ENCODE measurements at regions not wholly inside any gene's neighbourhood (a gene's known extent, or its start where the extent isn't known, plus 50 kb on each side); places are given as distances from the start of the nearest gene placed in this dataset.

DNA sequence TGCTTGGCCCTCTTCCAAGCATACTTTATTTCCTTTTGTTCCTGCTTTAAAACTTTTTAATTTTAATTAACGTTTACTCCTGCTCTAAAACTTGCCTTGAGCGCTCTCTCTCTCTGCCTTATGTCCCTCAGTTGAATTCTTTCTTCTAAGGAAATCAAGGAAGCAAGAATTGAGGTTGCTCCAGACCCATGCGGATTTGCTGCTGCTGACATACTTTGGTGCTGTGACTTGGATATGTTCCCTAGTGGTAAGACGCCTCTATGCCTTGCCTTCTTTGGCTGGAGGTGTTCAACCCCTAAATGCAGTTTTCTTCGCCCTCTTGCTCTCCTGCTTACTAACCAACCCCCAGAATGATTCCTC, 148.1 kb downstream of the ADSS2 start:
- intact Hi-C loops (cut with micrococcal nuclease; ENCODE audit: unreplicated experiment), result no loop called here
- Histone ChIP-seq H2AFZ (ENCODE audit: control insufficient read depth, low read depth, low read length) (no peak overlapping the region), H4K20me1 (ENCODE audit: control insufficient read depth, insufficient read depth) (no peaks in the 10 kb centered on the region), H3K9ac (ENCODE audit: control insufficient read depth, insufficient read depth, low read length) (no peak overlapping the region), H3K27ac (ENCODE audit: control insufficient read depth, insufficient read depth) (no peak overlapping the region), H3K4me1 (ENCODE audit: control insufficient read depth, insufficient read depth, low read length) (peaks cover 3% of the 10 kb centered on the region), H3K4me2 (ENCODE audit: control insufficient read depth, insufficient read depth) (no peak overlapping the region), H3K27me3 (replicated peaks in 1 of 2; ENCODE audit: control insufficient read depth in 2 of 2, insufficient read depth in 2 of 2, low read length in 1 of 2) (no peaks in the 10 kb centered on the region), H3K4me3 (no peak overlapping the region), H3K79me2 (ENCODE audit: control insufficient read depth, insufficient read depth, low read length) (no peaks in the 10 kb centered on the region), H3K9me3 (replicated peaks; ENCODE audit: control insufficient read depth, insufficient read depth, low read length) (no peaks in the 10 kb centered on the region), H3K36me3 (ENCODE audit: control insufficient read depth in 2 of 2, insufficient read depth in 2 of 2, low read length in 1 of 2) (no peaks in the 10 kb centered on the region)
- POLR2A ChIA-PET, result no interaction called here
- in situ Hi-C loops (cut with MboI), result no loop called here
- no peak for FAIRE-seq
- TF ChIP-seq, protein P1, sequence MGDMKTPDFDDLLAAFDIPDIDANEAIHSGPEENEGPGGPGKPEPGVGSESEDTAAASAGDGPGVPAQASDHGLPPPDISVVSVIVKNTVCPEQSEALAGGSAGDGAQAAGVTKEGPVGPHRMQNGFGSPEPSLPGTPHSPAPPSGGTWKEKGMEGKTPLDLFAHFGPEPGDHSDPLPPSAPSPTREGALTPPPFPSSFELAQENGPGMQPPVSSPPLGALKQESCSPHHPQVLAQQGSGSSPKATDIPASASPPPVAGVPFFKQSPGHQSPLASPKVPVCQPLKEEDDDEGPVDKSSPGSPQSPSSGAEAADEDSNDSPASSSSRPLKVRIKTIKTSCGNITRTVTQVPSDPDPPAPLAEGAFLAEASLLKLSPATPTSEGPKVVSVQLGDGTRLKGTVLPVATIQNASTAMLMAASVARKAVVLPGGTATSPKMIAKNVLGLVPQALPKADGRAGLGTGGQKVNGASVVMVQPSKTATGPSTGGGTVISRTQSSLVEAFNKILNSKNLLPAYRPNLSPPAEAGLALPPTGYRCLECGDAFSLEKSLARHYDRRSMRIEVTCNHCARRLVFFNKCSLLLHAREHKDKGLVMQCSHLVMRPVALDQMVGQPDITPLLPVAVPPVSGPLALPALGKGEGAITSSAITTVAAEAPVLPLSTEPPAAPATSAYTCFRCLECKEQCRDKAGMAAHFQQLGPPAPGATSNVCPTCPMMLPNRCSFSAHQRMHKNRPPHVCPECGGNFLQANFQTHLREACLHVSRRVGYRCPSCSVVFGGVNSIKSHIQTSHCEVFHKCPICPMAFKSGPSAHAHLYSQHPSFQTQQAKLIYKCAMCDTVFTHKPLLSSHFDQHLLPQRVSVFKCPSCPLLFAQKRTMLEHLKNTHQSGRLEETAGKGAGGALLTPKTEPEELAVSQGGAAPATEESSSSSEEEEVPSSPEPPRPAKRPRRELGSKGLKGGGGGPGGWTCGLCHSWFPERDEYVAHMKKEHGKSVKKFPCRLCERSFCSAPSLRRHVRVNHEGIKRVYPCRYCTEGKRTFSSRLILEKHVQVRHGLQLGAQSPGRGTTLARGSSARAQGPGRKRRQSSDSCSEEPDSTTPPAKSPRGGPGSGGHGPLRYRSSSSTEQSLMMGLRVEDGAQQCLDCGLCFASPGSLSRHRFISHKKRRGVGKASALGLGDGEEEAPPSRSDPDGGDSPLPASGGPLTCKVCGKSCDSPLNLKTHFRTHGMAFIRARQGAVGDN (IDR thresholded peaks at IDR 0.05), result no peak
- TF ChIP-seq TCF7 (IDR thresholded peaks at IDR 0.05; ENCODE audit: borderline replicate concordance) (no peak), WRNIP1 (IDR thresholded peaks at IDR 0.05; ENCODE audit: borderline replicate concordance, low read depth, low read length) (no peak), MXI1 (IDR thresholded peaks at IDR 0.05; ENCODE audit: low read depth, low read length) (no peak)
- TF ChIP-seq, protein P2, sequence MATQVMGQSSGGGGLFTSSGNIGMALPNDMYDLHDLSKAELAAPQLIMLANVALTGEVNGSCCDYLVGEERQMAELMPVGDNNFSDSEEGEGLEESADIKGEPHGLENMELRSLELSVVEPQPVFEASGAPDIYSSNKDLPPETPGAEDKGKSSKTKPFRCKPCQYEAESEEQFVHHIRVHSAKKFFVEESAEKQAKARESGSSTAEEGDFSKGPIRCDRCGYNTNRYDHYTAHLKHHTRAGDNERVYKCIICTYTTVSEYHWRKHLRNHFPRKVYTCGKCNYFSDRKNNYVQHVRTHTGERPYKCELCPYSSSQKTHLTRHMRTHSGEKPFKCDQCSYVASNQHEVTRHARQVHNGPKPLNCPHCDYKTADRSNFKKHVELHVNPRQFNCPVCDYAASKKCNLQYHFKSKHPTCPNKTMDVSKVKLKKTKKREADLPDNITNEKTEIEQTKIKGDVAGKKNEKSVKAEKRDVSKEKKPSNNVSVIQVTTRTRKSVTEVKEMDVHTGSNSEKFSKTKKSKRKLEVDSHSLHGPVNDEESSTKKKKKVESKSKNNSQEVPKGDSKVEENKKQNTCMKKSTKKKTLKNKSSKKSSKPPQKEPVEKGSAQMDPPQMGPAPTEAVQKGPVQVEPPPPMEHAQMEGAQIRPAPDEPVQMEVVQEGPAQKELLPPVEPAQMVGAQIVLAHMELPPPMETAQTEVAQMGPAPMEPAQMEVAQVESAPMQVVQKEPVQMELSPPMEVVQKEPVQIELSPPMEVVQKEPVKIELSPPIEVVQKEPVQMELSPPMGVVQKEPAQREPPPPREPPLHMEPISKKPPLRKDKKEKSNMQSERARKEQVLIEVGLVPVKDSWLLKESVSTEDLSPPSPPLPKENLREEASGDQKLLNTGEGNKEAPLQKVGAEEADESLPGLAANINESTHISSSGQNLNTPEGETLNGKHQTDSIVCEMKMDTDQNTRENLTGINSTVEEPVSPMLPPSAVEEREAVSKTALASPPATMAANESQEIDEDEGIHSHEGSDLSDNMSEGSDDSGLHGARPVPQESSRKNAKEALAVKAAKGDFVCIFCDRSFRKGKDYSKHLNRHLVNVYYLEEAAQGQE (IDR thresholded peaks at IDR 0.05; ENCODE audit: low read depth, low read length), result no peak
- TF ChIP-seq, protein P3, sequence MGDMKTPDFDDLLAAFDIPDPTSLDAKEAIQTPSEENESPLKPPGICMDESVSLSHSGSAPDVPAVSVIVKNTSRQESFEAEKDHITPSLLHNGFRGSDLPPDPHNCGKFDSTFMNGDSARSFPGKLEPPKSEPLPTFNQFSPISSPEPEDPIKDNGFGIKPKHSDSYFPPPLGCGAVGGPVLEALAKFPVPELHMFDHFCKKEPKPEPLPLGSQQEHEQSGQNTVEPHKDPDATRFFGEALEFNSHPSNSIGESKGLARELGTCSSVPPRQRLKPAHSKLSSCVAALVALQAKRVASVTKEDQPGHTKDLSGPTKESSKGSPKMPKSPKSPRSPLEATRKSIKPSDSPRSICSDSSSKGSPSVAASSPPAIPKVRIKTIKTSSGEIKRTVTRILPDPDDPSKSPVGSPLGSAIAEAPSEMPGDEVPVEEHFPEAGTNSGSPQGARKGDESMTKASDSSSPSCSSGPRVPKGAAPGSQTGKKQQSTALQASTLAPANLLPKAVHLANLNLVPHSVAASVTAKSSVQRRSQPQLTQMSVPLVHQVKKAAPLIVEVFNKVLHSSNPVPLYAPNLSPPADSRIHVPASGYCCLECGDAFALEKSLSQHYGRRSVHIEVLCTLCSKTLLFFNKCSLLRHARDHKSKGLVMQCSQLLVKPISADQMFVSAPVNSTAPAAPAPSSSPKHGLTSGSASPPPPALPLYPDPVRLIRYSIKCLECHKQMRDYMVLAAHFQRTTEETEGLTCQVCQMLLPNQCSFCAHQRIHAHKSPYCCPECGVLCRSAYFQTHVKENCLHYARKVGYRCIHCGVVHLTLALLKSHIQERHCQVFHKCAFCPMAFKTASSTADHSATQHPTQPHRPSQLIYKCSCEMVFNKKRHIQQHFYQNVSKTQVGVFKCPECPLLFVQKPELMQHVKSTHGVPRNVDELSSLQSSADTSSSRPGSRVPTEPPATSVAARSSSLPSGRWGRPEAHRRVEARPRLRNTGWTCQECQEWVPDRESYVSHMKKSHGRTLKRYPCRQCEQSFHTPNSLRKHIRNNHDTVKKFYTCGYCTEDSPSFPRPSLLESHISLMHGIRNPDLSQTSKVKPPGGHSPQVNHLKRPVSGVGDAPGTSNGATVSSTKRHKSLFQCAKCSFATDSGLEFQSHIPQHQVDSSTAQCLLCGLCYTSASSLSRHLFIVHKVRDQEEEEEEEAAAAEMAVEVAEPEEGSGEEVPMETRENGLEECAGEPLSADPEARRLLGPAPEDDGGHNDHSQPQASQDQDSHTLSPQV (IDR thresholded peaks at IDR 0.05), result no peak
- SMC1A ChIA-PET (ENCODE audit: uncharacterized antibody, unreplicated experiment), result no interaction called here
- RAD21 ChIA-PET (ENCODE audit: unreplicated experiment), result no interaction called here
- DNase-seq (ENCODE audit: low read depth, low spot score), result no peak
- CTCF ChIA-PET, result interaction anchor here (1.6 kb wide), 1 partner anchor 11 kb away, joined by 4 read pairs; no protein-coding TSS in a partner anchor
- BruUV-seq (replicated peaks), result no TSS peak
- WGBS (ENCODE audit: insufficient coverage, insufficient replicate concordance, low lambda C conversion rate, missing lambda C conversion rate), result 87% methylated on average over 5 of the region's 5 CpGs
- ATAC-seq, result no peak
